ENCODE measurements at regions not wholly inside any gene's neighbourhood (a gene's known extent, or its start where the extent isn't known, plus 50 kb on each side); places are given as distances from the start of the nearest gene placed in this dataset.

DNA sequence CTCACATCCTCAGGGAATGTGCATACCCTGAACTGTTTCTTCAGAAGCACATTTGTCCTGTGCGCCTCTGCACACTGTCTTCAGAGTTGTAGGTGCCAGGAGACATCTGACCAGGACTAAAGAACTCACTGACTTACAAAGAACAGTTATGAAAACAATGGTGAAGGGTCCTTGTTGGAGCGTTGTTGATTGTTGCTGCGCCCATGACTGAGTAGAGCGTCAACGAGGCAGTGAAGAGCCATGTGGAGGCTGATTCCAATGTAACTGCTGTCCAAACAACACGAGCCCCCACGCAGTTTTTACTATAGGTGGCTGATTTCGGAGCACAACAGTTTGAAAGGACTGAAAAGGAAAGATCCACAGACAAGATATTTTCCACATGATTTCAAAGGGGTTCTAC lies 380.3 kb downstream of the CDH26 start:
- TF ChIP-seq, protein P1, sequence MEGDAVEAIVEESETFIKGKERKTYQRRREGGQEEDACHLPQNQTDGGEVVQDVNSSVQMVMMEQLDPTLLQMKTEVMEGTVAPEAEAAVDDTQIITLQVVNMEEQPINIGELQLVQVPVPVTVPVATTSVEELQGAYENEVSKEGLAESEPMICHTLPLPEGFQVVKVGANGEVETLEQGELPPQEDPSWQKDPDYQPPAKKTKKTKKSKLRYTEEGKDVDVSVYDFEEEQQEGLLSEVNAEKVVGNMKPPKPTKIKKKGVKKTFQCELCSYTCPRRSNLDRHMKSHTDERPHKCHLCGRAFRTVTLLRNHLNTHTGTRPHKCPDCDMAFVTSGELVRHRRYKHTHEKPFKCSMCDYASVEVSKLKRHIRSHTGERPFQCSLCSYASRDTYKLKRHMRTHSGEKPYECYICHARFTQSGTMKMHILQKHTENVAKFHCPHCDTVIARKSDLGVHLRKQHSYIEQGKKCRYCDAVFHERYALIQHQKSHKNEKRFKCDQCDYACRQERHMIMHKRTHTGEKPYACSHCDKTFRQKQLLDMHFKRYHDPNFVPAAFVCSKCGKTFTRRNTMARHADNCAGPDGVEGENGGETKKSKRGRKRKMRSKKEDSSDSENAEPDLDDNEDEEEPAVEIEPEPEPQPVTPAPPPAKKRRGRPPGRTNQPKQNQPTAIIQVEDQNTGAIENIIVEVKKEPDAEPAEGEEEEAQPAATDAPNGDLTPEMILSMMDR (conservative IDR thresholded peaks at IDR 0.05): no peak
- no peak for TF ChIP-seq ZFX (IDR thresholded peaks at IDR 0.05)
